Endothelial cell of umbilical vein (primary cell): ENCODE measurements at regions not wholly inside any gene's neighbourhood (a gene's known extent, or its start where the extent isn't known, plus 50 kb on each side); places are given as distances from the start of the nearest gene placed in this dataset.

Source experiments
- EZH2 ChIP-seq: IDR thresholded peaks from 2 replicates; pipeline ENCODE4 v1.6.1; 2012; ENCODE audit warnings: borderline replicate concordance, low read depth, mild to moderate bottlenecking, moderate library complexity, low read length, inconsistent platforms; ENCODE audit not compliant: severe bottlenecking
- JUN ChIP-seq: IDR thresholded peaks from 2 replicates; pipeline ENCODE4 v1.6.1; 2011; ENCODE audit warnings: borderline replicate concordance, low read depth; ENCODE audit not compliant: insufficient read length, insufficient read depth
- POLR2A ChIP-seq: IDR thresholded peaks from 2 replicates; pipeline ENCODE4 v1.6.1; 2012; ENCODE audit warnings: low read depth, mild to moderate bottlenecking, control low read depth, low read length
- POLR2AphosphoS5 ChIP-seq: IDR thresholded peaks from 2 replicates; pipeline ENCODE4 v1.6.1; 2012; ENCODE audit warnings: low read depth, mild to moderate bottlenecking, control low read depth, low read length, moderate library complexity; ENCODE audit not compliant: insufficient read depth
- TF ChIP-seq, protein P1 (sequence below), 2 donors: IDR thresholded peaks; 1 replicate in 1 of 2; 2 replicates in 1 of 2; pipeline ENCODE4 v1.5.1; 2011; ENCODE audit warnings: low read length in 2 of 2, mild to moderate bottlenecking in 2 of 2, moderate library complexity in 2 of 2, control low read depth in 1 of 2, inconsistent platforms in 1 of 2, low read depth in 1 of 2; ENCODE audit not compliant: insufficient read depth in 1 of 2; ENCODE audit errors: extremely low read depth in 1 of 2
- TF ChIP-seq, protein P2 (sequence below): IDR thresholded peaks from 2 replicates; pipeline ENCODE4 v1.6.1; 2011; ENCODE audit not compliant: insufficient read depth, insufficient read length

DNA sequence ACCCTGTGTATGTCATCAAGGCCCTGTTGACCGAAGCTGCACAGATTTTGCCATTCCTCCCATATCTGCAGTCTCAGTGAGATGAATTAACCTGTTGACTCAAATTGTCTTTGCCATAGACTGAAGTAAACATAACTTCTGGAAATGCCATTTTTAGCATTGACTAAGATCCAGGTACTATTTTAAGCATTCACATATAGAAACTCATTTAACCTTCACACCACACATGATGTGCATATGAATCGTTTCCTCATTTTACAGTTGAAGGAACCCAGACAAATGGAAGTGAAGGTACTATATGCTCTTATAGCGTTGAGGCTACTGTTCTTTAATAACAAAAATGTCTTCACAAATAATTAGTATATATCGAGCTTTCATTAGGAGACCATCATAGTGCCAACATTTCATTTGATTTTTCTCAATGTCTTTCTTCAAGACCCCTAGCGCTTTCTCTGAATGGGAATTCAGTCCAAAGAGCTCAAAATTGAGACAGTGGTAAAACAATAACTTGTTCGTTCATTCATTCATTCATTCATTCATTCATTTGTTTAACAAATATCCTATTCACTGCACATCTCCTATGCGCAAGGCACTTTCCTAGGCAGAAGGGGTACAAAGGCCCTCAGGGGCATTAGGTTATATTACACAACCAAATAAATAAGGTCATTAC, 444.7 kb downstream of the ADGRL2 start:
- TF ChIP-seq POLR2AphosphoS5 (no peak), EZH2 (no peak), POLR2A (no peak), JUN (no peak)
- TF ChIP-seq, protein P1, sequence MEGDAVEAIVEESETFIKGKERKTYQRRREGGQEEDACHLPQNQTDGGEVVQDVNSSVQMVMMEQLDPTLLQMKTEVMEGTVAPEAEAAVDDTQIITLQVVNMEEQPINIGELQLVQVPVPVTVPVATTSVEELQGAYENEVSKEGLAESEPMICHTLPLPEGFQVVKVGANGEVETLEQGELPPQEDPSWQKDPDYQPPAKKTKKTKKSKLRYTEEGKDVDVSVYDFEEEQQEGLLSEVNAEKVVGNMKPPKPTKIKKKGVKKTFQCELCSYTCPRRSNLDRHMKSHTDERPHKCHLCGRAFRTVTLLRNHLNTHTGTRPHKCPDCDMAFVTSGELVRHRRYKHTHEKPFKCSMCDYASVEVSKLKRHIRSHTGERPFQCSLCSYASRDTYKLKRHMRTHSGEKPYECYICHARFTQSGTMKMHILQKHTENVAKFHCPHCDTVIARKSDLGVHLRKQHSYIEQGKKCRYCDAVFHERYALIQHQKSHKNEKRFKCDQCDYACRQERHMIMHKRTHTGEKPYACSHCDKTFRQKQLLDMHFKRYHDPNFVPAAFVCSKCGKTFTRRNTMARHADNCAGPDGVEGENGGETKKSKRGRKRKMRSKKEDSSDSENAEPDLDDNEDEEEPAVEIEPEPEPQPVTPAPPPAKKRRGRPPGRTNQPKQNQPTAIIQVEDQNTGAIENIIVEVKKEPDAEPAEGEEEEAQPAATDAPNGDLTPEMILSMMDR (IDR thresholded peaks at IDR 0.05; ENCODE audit: extremely low read depth in 1 of 2, insufficient read depth in 1 of 2, low read depth in 1 of 2, low read length in 2 of 2), result no peak
- TF ChIP-seq, protein P2, sequence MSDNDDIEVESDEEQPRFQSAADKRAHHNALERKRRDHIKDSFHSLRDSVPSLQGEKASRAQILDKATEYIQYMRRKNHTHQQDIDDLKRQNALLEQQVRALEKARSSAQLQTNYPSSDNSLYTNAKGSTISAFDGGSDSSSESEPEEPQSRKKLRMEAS, result no peak
